ENCODE measurements at regions not wholly inside any gene's neighbourhood (a gene's known extent, or its start where the extent isn't known, plus 50 kb on each side); places are given as distances from the start of the nearest gene placed in this dataset.

GRCh38 chr9:1712861-1713450, 302.2 kb upstream of the SMARCA2 start:
- no TSS peak for BruUV-seq (replicated peaks)
- Mint-ChIP-seq H3K4me1 (ENCODE audit: low read depth, unreplicated experiment) (no peaks in the 10 kb centered on the region), H3K27ac (ENCODE audit: unreplicated experiment) (no peak overlapping the region), H3K9me3 (ENCODE audit: unreplicated experiment) (no peaks in the 10 kb centered on the region), H3K36me3 (ENCODE audit: insufficient read depth, unreplicated experiment) (no peaks in the 10 kb centered on the region), H3K27me3 (ENCODE audit: insufficient read depth, unreplicated experiment) (peaks cover 13% of the 10 kb centered on the region), H3K4me3 (ENCODE audit: unreplicated experiment) (no peak overlapping the region)
- TF ChIP-seq CTCF (IDR thresholded peaks at IDR 0.05; ENCODE audit: insufficient read depth in 1 of 2, low read depth in 1 of 2, low read length in 1 of 2, severe bottlenecking in 1 of 2, unreplicated experiment in 1 of 2) = no peak
- H3K4me1 ChIP-seq = no peaks in the 10 kb centered on the region
- POLR2A ChIA-PET = no interaction called here
- CTCF ChIA-PET = no interaction called here
- no peaks in the 10 kb centered on the region for H3K36me3 ChIP-seq (ENCODE audit: control insufficient read depth, insufficient read depth, low read length)
- H3K27me3 ChIP-seq (replicated peaks; ENCODE audit: control insufficient read depth, insufficient read depth, low read length) = no peaks in the 10 kb centered on the region
- no peaks in the 10 kb centered on the region for H3K9me3 ChIP-seq
- intact Hi-C loops (cut with micrococcal nuclease; ENCODE audit: unreplicated experiment) = no loop called here
- H3K4me3 ChIP-seq (ENCODE audit: low read depth, low read length) = no peak overlapping the region
- no peak for DNase-seq

- no peak for DNase-seq
- no TSS peak for BruUV-seq (replicated peaks)
- ChIA-PET CTCF (no interaction called here), POLR2A (no interaction called here)
- Histone ChIP-seq H3K27me3 (replicated peaks; ENCODE audit: control insufficient read depth, insufficient read depth, low read length) (no peaks in the 10 kb centered on the region), H3K4me3 (ENCODE audit: low read depth, low read length) (no peak overlapping the region), H3K36me3 (ENCODE audit: control insufficient read depth, insufficient read depth, low read length) (no peaks in the 10 kb centered on the region), H3K4me1 (no peaks in the 10 kb centered on the region), H3K9me3 (no peaks in the 10 kb centered on the region)
- no peak overlapping the region for H3K27ac Mint-ChIP-seq (ENCODE audit: unreplicated experiment)
- H3K4me3 Mint-ChIP-seq (ENCODE audit: unreplicated experiment) = no peak overlapping the region
- intact Hi-C loops (cut with micrococcal nuclease; ENCODE audit: unreplicated experiment) = no loop called here
- no peaks in the 10 kb centered on the region for H3K4me1 Mint-ChIP-seq (ENCODE audit: low read depth, unreplicated experiment)
- no peaks in the 10 kb centered on the region for H3K36me3 Mint-ChIP-seq (ENCODE audit: insufficient read depth, unreplicated experiment)
- H3K27me3 Mint-ChIP-seq (ENCODE audit: insufficient read depth, unreplicated experiment) = peaks cover 17% of the 10 kb centered on the region
- no peaks in the 10 kb centered on the region for H3K9me3 Mint-ChIP-seq (ENCODE audit: unreplicated experiment)
- no peak for TF ChIP-seq CTCF (IDR thresholded peaks at IDR 0.05; ENCODE audit: insufficient read depth in 1 of 2, low read depth in 1 of 2, low read length in 1 of 2, severe bottlenecking in 1 of 2, unreplicated experiment in 1 of 2)
These were observed 301.3 kb upstream of the SMARCA2 start for GRCh38 chr9:1713841-1714240.

GRCh38 chr9:1717882-1718281, 297.3 kb upstream of the SMARCA2 start:
- H3K27me3 ChIP-seq (replicated peaks; ENCODE audit: control insufficient read depth, insufficient read depth, low read length) = no peaks in the 10 kb centered on the region
- no peak for TF ChIP-seq CTCF (IDR thresholded peaks at IDR 0.05; ENCODE audit: insufficient read depth in 1 of 2, low read depth in 1 of 2, low read length in 1 of 2, severe bottlenecking in 1 of 2, unreplicated experiment in 1 of 2)
- H3K9me3 ChIP-seq = no peaks in the 10 kb centered on the region
- H3K9me3 Mint-ChIP-seq (ENCODE audit: unreplicated experiment) = no peaks in the 10 kb centered on the region
- no peak overlapping the region for H3K4me3 ChIP-seq (ENCODE audit: low read depth, low read length)
- H3K27me3 Mint-ChIP-seq (ENCODE audit: insufficient read depth, unreplicated experiment) = peaks cover 11% of the 10 kb centered on the region
- no peaks in the 10 kb centered on the region for H3K4me1 ChIP-seq
- ChIA-PET CTCF (no interaction called here), POLR2A (no interaction called here)
- no peaks in the 10 kb centered on the region for H3K4me1 Mint-ChIP-seq (ENCODE audit: low read depth, unreplicated experiment)
- no peaks in the 10 kb centered on the region for H3K36me3 Mint-ChIP-seq (ENCODE audit: insufficient read depth, unreplicated experiment)
- intact Hi-C loops (cut with micrococcal nuclease; ENCODE audit: unreplicated experiment) = no loop called here
- BruUV-seq (replicated peaks) = no TSS peak
- no peak overlapping the region for H3K27ac Mint-ChIP-seq (ENCODE audit: unreplicated experiment)
- no peaks in the 10 kb centered on the region for H3K36me3 ChIP-seq (ENCODE audit: control insufficient read depth, insufficient read depth, low read length)
- no peak for DNase-seq
- no peak overlapping the region for H3K4me3 Mint-ChIP-seq (ENCODE audit: unreplicated experiment)

All from Caco-2 (cell line).